Sigmoid colon (tissue), 6 donors: ENCODE measurements at regions not wholly inside any gene's neighbourhood (a gene's known extent, or its start where the extent isn't known, plus 50 kb on each side); places are given as distances from the start of the nearest gene placed in this dataset.

ENCODE experiments used
- DNase-seq: peaks from one replicate; pipeline ENCODE4 v3.0.0-alpha.2; 2019
- H3K27ac ChIP-seq, 4 donors: fragments of 200-600 bp; sonication (generic); one replicate each; pipeline ENCODE4 v1.5.1; 2016 to 2019; ENCODE audit warnings: mild to moderate bottlenecking in 1 of 4
- H3K27me3 ChIP-seq, 3 donors: fragments of 200-600 bp; sonication (generic); one replicate each; pipeline ENCODE4 v1.5.1; 2019; ENCODE audit warnings: mild to moderate bottlenecking in 1 of 3
- H3K36me3 ChIP-seq, 4 donors: fragments of 200-600 bp; sonication (generic); one replicate each; pipeline ENCODE4 v1.5.1; 2016 to 2019
- H3K4me1 ChIP-seq, 4 donors: fragments of 200-600 bp; sonication (generic); one replicate each; pipeline ENCODE4 v1.5.1; 2017 to 2019
- H3K4me3 ChIP-seq, 4 donors: fragments of 200-600 bp; sonication (generic); one replicate each; pipeline ENCODE4 v1.5.1; 2017 to 2019; ENCODE audit warnings: mild to moderate bottlenecking in 2 of 4, moderate library complexity in 1 of 4
- H3K9me3 ChIP-seq, 4 donors: fragments of 200-600 bp in 3 of 4; sonication (generic) in 3 of 4; one replicate each; pipeline versions ENCODE4 v1.5.1 to v1.6.1; 2013 to 2019
- EP300 ChIP-seq, 4 donors: sonication (generic); formaldehyde crosslinking; IDR thresholded peaks; one replicate each; pipeline ENCODE4 v1.6.1; 2017; ENCODE audit warnings: antibody characterized with exemption in 4 of 4
- POLR2A ChIP-seq, 2 donors: fragments of 450-650 bp; IDR thresholded peaks; one replicate each; pipeline ENCODE4 v1.6.1; 2016; ENCODE audit warnings: antibody characterized with exemption in 2 of 2, mild to moderate bottlenecking in 2 of 2, moderate library complexity in 2 of 2
- POLR2AphosphoS5 ChIP-seq, 4 donors: sonication (generic); formaldehyde crosslinking; IDR thresholded peaks; one replicate each; pipeline ENCODE4 v1.6.1; 2017; ENCODE audit warnings: antibody characterized with exemption in 4 of 4
- WGBS, 2 donors: extraction: QIAGEN DNeasy Blood & Tissue Kit; methylation state at CpG; one replicate each; pipeline ENCODE4 v1.1.7; 2013; 5-methylcytosine and 5-hydroxymethylcytosine counted together
- intact Hi-C: fragments of 100-400 bp; cut with DNase I; formaldehyde crosslinking; loops from one replicate; pipeline ENCODE4 v1.15.1; 2023
- TF ChIP-seq, protein P1 (sequence below), 4 experiments: fragments of 450-650 bp in 3 of 4; fragments of 200-600 bp in 1 of 4; IDR thresholded peaks; one replicate each; pipeline ENCODE4 v1.5.1; 2016 to 2019; ENCODE audit warnings: antibody characterized with exemption in 4 of 4, mild to moderate bottlenecking in 3 of 4, moderate library complexity in 2 of 4
- donor health status: healthy with polysubstance abuse.
- donor health status: healthy.

GRCh38 chr5:2277886-2278285 lies 395.2 kb upstream of the IRX4 start:
- Histone ChIP-seq H3K27me3 (no peaks in the 10 kb centered on the region), H3K4me1 (no peaks in the 10 kb centered on the region), H3K4me3 (no peak overlapping the region), H3K9me3 (no peaks in the 10 kb centered on the region), H3K27ac (no peak overlapping the region), H3K36me3 (no peaks in the 10 kb centered on the region)
- intact Hi-C loops, result no loop called here
- DNase-seq, result peak; percentile 32
- 84 to 87% methylated on average over 15 of the region's 15 CpGs for WGBS, 2 donors
- TF ChIP-seq POLR2AphosphoS5 (IDR thresholded peaks at IDR 0.05) (no peak), EP300 (IDR thresholded peaks at IDR 0.05) (no peak), POLR2A (IDR thresholded peaks at IDR 0.05) (no peak)
- TF ChIP-seq, protein P1, sequence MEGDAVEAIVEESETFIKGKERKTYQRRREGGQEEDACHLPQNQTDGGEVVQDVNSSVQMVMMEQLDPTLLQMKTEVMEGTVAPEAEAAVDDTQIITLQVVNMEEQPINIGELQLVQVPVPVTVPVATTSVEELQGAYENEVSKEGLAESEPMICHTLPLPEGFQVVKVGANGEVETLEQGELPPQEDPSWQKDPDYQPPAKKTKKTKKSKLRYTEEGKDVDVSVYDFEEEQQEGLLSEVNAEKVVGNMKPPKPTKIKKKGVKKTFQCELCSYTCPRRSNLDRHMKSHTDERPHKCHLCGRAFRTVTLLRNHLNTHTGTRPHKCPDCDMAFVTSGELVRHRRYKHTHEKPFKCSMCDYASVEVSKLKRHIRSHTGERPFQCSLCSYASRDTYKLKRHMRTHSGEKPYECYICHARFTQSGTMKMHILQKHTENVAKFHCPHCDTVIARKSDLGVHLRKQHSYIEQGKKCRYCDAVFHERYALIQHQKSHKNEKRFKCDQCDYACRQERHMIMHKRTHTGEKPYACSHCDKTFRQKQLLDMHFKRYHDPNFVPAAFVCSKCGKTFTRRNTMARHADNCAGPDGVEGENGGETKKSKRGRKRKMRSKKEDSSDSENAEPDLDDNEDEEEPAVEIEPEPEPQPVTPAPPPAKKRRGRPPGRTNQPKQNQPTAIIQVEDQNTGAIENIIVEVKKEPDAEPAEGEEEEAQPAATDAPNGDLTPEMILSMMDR (IDR thresholded peaks at IDR 0.05), result no peak

- Histone ChIP-seq H3K27ac (no peak overlapping the region), H3K9me3 (no peaks in the 10 kb centered on the region), H3K27me3 (no peaks in the 10 kb centered on the region), H3K36me3 (no peaks in the 10 kb centered on the region), H3K4me1 (no peaks in the 10 kb centered on the region), H3K4me3 (no peak overlapping the region)
- DNase-seq, result peak; percentile 7
- intact Hi-C loops, result no loop called here
- WGBS, 2 donors, result 82 to 86% methylated on average over 8 of the region's 8 CpGs
- TF ChIP-seq POLR2A (IDR thresholded peaks at IDR 0.05), result no peak
- TF ChIP-seq, protein P1 (IDR thresholded peaks at IDR 0.05), result no peak
- TF ChIP-seq POLR2AphosphoS5 (IDR thresholded peaks at IDR 0.05), result no peak
- TF ChIP-seq EP300 (IDR thresholded peaks at IDR 0.05), result no peak
Measured at GRCh38 chr5:2276101-2276500, 393.4 kb upstream of the IRX4 start.

DNA sequence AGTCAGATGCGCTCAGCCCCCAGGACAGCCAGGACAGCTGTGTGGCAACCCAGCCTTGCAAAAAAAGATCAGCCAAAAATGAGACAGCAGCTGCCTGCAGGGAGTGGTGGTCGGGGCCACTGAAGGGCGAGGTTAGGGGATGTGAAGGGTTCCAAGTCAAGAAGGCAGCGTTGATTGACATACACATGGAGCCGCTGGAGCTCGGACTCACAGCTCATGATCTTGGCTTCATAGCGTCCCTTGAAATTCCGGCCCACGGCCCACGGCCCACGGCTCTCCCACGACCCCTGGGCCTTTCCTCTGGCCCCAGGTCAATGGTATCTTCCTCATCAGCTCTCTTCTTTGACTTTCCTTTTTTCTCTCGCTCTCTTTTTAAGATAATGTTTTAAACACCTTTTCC lies 390.0 kb upstream of the IRX4 start:
- peaks cover 0 to 6% (median 0%) of the 10 kb centered on the region in 3 donors for H3K27me3 ChIP-seq
- no peak overlapping the region for H3K4me3 ChIP-seq
- DNase-seq, result peak; percentile 46
- H3K36me3 ChIP-seq, result no peaks in the 10 kb centered on the region
- intact Hi-C loops, result no loop called here
- TF ChIP-seq EP300 (IDR thresholded peaks at IDR 0.05) (no peak), POLR2AphosphoS5 (IDR thresholded peaks at IDR 0.05) (no peak), POLR2A (IDR thresholded peaks at IDR 0.05) (no peak)
- TF ChIP-seq, protein P1 (IDR thresholded peaks at IDR 0.05), result no peak
- 83 to 85% methylated on average over 13 of the region's 13 CpGs for WGBS, 2 donors
- H3K9me3 ChIP-seq, result no peaks in the 10 kb centered on the region
- H3K4me1 ChIP-seq, result no peaks in the 10 kb centered on the region
- no peak overlapping the region for H3K27ac ChIP-seq

DNA sequence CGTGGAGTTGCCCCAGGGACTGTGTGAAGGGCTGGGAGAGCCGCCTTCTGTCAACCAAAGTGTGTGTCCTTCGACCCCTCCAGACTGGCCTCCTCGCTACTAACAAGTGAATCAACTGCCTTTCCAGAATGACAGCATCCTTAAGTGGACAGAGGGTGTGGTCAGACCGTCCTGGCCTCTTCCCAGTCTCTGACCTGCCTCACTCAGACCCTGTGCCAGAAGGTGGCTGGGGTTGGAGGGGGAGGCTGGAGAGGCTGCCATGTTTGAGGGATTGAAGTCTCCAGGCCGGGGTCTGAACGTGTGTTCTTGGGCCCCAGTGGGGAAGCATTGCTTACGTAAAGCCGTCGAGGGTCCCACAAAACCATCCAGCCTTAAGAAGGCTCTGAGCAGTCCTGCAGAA lies 389.3 kb upstream of the IRX4 start:
- Histone ChIP-seq H3K27me3 (peaks cover 0 to 6% (median 0%) of the 10 kb centered on the region in 3 donors), H3K4me3 (no peak overlapping the region), H3K9me3 (no peaks in the 10 kb centered on the region), H3K27ac (no peak overlapping the region), H3K36me3 (no peaks in the 10 kb centered on the region), H3K4me1 (no peaks in the 10 kb centered on the region)
- TF ChIP-seq POLR2AphosphoS5 (IDR thresholded peaks at IDR 0.05) (no peak), EP300 (IDR thresholded peaks at IDR 0.05) (no peak), POLR2A (IDR thresholded peaks at IDR 0.05) (no peak)
- TF ChIP-seq, protein P1 (IDR thresholded peaks at IDR 0.05), result no peak
- WGBS, 2 donors, result 63 to 65% methylated on average over 10 of the region's 10 CpGs
- peak; percentile 17 for DNase-seq
- intact Hi-C loops, result no loop called here

GRCh38 chr5:2271316-2271715 lies 388.6 kb upstream of the IRX4 start:
- no peak overlapping the region for H3K4me3 ChIP-seq
- H3K36me3 ChIP-seq, result no peaks in the 10 kb centered on the region
- 45 to 52% methylated on average over 8 of the region's 8 CpGs for WGBS, 2 donors
- no peaks in the 10 kb centered on the region for H3K4me1 ChIP-seq
- no peaks in the 10 kb centered on the region for H3K9me3 ChIP-seq
- TF ChIP-seq POLR2A (IDR thresholded peaks at IDR 0.05) (no peak), EP300 (IDR thresholded peaks at IDR 0.05) (no peak), POLR2AphosphoS5 (IDR thresholded peaks at IDR 0.05) (no peak)
- TF ChIP-seq, protein P1 (IDR thresholded peaks at IDR 0.05), result no peak
- DNase-seq, result peak; percentile 33
- intact Hi-C loops, result no loop called here
- H3K27ac ChIP-seq, result no peak overlapping the region
- peaks cover 0 to 6% (median 0%) of the 10 kb centered on the region in 3 donors for H3K27me3 ChIP-seq
